Glutamatergic neuron (in vitro differentiated cells): ENCODE measurements at regions not wholly inside any gene's neighbourhood (a gene's known extent, or its start where the extent isn't known, plus 50 kb on each side); places are given as distances from the start of the nearest gene placed in this dataset.

Experiments used
- DNase-seq: peaks from one replicate; pipeline ENCODE4 v3.0.0; 2022
- H3K27ac Mint-ChIP-seq: one replicate; pipeline ENCODE4 v1.8.0; 2020; ENCODE audit warnings: mild to moderate bottlenecking, mixed read lengths, inconsistent platforms; ENCODE audit not compliant: unreplicated experiment
- H3K27me3 Mint-ChIP-seq: one replicate; pipeline ENCODE4 v1.8.0; 2020; ENCODE audit warnings: mild to moderate bottlenecking, moderate library complexity, mixed read lengths, inconsistent platforms; ENCODE audit not compliant: unreplicated experiment
- H3K36me3 Mint-ChIP-seq: one replicate; pipeline ENCODE4 v1.8.0; 2020; ENCODE audit warnings: mild to moderate bottlenecking, mixed read lengths, inconsistent platforms; ENCODE audit not compliant: unreplicated experiment
- H3K4me1 Mint-ChIP-seq: one replicate; pipeline ENCODE4 v1.8.0; 2020; ENCODE audit warnings: mild to moderate bottlenecking, low read depth, mixed read lengths, inconsistent platforms; ENCODE audit not compliant: unreplicated experiment
- H3K4me3 Mint-ChIP-seq: one replicate; pipeline ENCODE4 v1.8.0; 2020; ENCODE audit warnings: mild to moderate bottlenecking, mixed read lengths, inconsistent platforms; ENCODE audit not compliant: unreplicated experiment
- H3K9me3 Mint-ChIP-seq: one replicate; pipeline ENCODE4 v1.8.0; 2020; ENCODE audit warnings: mild to moderate bottlenecking, moderate library complexity, mixed read lengths, inconsistent platforms; ENCODE audit not compliant: unreplicated experiment
- TF ChIP-seq, protein P1 (sequence below): fragments of 200-600 bp; sonication (generic); IDR thresholded peaks from one replicate; pipeline ENCODE4 v1.5.0; 2021; ENCODE audit not compliant: partially characterized antibody, unreplicated experiment

DNA sequence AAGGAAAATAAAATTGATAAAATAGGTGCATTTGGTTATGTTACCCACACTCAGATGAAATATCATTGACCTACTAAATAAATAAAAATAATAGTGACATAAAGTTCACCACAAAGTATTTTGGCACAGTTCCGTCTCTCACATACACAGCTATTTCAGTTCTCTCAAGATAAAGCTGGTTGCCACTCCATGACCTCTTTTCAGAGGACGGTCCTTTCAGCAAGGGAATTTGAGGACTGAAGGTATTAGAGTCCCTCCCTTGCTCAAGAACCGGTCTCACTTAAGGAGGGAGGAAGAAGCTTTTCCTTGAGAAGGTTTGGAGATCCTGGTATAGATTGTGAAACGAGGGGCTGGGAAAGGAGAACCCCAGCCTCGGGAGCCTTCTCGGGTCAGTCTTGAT, 285.5 kb upstream of the CFAP20DC start:
- Mint-ChIP-seq H3K4me3 (no peak overlapping the region), H3K4me1 (no peaks in the 10 kb centered on the region), H3K27me3 (no peaks in the 10 kb centered on the region), H3K9me3 (peaks cover 4% of the 10 kb centered on the region), H3K36me3 (no peaks in the 10 kb centered on the region), H3K27ac (no peak overlapping the region)
- TF ChIP-seq, protein P1, sequence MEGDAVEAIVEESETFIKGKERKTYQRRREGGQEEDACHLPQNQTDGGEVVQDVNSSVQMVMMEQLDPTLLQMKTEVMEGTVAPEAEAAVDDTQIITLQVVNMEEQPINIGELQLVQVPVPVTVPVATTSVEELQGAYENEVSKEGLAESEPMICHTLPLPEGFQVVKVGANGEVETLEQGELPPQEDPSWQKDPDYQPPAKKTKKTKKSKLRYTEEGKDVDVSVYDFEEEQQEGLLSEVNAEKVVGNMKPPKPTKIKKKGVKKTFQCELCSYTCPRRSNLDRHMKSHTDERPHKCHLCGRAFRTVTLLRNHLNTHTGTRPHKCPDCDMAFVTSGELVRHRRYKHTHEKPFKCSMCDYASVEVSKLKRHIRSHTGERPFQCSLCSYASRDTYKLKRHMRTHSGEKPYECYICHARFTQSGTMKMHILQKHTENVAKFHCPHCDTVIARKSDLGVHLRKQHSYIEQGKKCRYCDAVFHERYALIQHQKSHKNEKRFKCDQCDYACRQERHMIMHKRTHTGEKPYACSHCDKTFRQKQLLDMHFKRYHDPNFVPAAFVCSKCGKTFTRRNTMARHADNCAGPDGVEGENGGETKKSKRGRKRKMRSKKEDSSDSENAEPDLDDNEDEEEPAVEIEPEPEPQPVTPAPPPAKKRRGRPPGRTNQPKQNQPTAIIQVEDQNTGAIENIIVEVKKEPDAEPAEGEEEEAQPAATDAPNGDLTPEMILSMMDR, result no peak
- no peak for DNase-seq

GRCh38 chr3:59334585-59334984, 284.8 kb upstream of the CFAP20DC start:
- TF ChIP-seq, protein P1, result no peak
- DNase-seq, result no peak
- H3K4me1 Mint-ChIP-seq, result no peaks in the 10 kb centered on the region
- H3K9me3 Mint-ChIP-seq, result peaks cover 4% of the 10 kb centered on the region
- H3K4me3 Mint-ChIP-seq, result no peak overlapping the region
- H3K36me3 Mint-ChIP-seq, result no peaks in the 10 kb centered on the region
- no peak overlapping the region for H3K27ac Mint-ChIP-seq
- H3K27me3 Mint-ChIP-seq, result no peaks in the 10 kb centered on the region

DNA sequence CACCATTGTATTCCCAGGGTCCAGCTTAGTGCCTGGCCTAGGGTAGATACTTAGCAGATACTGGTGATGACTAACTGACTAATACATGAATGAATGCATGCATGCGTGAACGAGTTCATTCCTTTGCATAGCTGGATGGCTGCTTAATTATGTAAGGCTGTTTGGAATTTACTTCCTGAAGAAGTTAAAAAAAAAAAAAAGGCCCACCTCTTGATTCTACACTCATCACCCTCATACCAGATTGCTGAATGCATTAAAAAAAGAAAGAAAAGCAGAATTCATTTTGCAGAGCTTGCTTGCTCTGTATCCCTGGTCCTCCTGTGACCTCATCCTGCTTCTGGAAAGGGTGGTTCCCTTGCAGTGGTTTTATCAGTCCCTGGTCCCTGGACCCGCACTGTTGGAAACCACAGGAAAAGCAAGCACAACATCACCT, 277.6 kb upstream of the CFAP20DC start:
- H3K27ac Mint-ChIP-seq, result no peak overlapping the region
- H3K36me3 Mint-ChIP-seq, result no peaks in the 10 kb centered on the region
- H3K4me1 Mint-ChIP-seq, result no peaks in the 10 kb centered on the region
- peaks cover 2% of the 10 kb centered on the region for H3K27me3 Mint-ChIP-seq
- TF ChIP-seq, protein P1, result no peak
- H3K9me3 Mint-ChIP-seq, result no peaks in the 10 kb centered on the region
- H3K4me3 Mint-ChIP-seq, result no peak overlapping the region
- DNase-seq, result no peak

- Mint-ChIP-seq H3K4me1 (no peaks in the 10 kb centered on the region), H3K27me3 (peaks cover 2% of the 10 kb centered on the region), H3K9me3 (no peaks in the 10 kb centered on the region), H3K36me3 (no peaks in the 10 kb centered on the region), H3K27ac (no peak overlapping the region), H3K4me3 (no peak overlapping the region)
- no peak for DNase-seq
- TF ChIP-seq, protein P1, result peak; percentile 55
Observed at GRCh38 chr3:59326246-59327024, 276.6 kb upstream of the CFAP20DC start.

GRCh38 chr3:59321881-59322540, 272.2 kb upstream of the CFAP20DC start:
- TF ChIP-seq, protein P1, result no peak
- no peaks in the 10 kb centered on the region for H3K4me1 Mint-ChIP-seq
- no peak overlapping the region for H3K4me3 Mint-ChIP-seq
- H3K36me3 Mint-ChIP-seq, result no peaks in the 10 kb centered on the region
- H3K9me3 Mint-ChIP-seq, result no peaks in the 10 kb centered on the region
- no peak overlapping the region for H3K27ac Mint-ChIP-seq
- H3K27me3 Mint-ChIP-seq, result peaks cover under 1% of the 10 kb centered on the region
- DNase-seq, result no peak
